Epithelial cell of esophagus (primary cell): ENCODE measurements at regions not wholly inside any gene's neighbourhood (a gene's known extent, or its start where the extent isn't known, plus 50 kb on each side); places are given as distances from the start of the nearest gene placed in this dataset.
"Not testable (repeated sequence)": the region's sequence is repeated elsewhere in the genome, so short reads cannot be mapped to it uniquely, and the experiment has no call there.

Experiments used
- DNase-seq: peaks from one replicate; pipeline ENCODE4 v3.0.0; 2010; ENCODE audit warnings: low read depth
- H3K4me3 ChIP-seq: 2 replicates; pipeline ENCODE4 v1.5.1; 2011; ENCODE audit warnings: mild to moderate bottlenecking, low read length, control low read depth
- TF ChIP-seq, protein P1 (sequence below): IDR thresholded peaks from 2 replicates; pipeline ENCODE4 v1.5.1; 2011; ENCODE audit warnings: low read depth, mild to moderate bottlenecking, low read length, control low read depth, inconsistent platforms; ENCODE audit not compliant: insufficient read depth; ENCODE audit errors: missing control alignments

DNA sequence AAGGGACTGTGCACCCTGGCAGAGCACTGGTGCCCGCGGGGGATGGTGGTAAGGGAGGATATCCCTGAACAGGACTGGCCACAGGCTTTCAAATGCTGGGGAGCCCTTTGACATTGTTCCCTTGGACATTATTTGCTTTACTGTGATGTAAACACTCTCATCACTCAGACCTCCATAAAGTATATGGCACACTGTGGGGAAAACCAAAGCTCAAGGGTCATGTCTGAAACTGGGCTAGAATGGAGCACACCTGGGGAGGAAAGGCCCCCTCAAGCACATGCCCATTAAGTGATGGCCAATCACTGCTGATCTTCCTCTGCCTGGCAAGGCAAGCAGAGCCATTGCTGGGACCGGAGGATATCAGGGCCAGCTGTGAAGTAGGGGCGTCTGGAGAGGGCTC lies 60.9 kb upstream of the TENM4 start:
- no peak for DNase-seq
- TF ChIP-seq, protein P1, sequence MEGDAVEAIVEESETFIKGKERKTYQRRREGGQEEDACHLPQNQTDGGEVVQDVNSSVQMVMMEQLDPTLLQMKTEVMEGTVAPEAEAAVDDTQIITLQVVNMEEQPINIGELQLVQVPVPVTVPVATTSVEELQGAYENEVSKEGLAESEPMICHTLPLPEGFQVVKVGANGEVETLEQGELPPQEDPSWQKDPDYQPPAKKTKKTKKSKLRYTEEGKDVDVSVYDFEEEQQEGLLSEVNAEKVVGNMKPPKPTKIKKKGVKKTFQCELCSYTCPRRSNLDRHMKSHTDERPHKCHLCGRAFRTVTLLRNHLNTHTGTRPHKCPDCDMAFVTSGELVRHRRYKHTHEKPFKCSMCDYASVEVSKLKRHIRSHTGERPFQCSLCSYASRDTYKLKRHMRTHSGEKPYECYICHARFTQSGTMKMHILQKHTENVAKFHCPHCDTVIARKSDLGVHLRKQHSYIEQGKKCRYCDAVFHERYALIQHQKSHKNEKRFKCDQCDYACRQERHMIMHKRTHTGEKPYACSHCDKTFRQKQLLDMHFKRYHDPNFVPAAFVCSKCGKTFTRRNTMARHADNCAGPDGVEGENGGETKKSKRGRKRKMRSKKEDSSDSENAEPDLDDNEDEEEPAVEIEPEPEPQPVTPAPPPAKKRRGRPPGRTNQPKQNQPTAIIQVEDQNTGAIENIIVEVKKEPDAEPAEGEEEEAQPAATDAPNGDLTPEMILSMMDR, result no peak
- no peak overlapping the region for H3K4me3 ChIP-seq

DNA sequence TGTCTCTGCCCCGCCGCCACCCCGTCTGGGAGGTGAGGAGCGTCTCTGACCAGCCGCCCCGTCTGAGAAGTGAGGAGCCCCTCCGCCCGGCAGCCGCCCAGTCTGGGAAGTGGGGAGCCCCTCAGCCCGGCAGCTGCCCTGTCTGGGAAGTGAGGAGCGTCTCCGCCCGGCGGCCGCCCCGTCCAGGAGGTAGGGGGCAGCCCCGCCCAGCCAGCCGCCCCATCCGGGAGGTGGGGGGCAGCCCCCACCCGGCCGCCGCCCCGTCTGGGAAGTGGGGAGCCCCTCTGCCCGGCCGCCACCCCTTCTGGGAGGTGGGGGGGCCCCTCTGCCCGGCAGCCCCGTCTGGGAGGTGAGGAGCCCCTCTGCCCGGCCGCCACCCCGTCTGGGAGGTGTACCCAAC lies 59.1 kb upstream of the TENM4 start:
- H3K4me3 ChIP-seq, DNase-seq: not testable (repeated sequence)

DNA sequence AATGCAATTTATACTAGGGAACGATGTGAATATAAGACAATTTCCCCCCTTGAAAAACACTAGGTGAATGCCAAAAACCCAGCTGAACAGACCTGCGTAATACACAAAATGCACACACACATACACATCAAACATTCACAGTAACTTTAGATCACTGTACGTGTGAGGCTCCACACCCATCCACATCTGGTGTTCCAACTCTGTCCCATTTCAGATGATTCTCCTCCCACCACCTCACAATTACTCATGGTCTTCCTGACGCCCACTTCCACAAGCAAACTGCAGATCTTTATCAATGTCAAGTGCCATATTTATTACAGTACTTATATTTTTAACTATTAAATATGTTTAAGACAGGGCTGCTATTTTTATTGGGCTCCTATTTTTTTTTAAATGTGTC lies 57.8 kb upstream of the TENM4 start:
- H3K4me3 ChIP-seq, result no peak overlapping the region
- no peak for DNase-seq
- TF ChIP-seq, protein P1, result no peak

DNA sequence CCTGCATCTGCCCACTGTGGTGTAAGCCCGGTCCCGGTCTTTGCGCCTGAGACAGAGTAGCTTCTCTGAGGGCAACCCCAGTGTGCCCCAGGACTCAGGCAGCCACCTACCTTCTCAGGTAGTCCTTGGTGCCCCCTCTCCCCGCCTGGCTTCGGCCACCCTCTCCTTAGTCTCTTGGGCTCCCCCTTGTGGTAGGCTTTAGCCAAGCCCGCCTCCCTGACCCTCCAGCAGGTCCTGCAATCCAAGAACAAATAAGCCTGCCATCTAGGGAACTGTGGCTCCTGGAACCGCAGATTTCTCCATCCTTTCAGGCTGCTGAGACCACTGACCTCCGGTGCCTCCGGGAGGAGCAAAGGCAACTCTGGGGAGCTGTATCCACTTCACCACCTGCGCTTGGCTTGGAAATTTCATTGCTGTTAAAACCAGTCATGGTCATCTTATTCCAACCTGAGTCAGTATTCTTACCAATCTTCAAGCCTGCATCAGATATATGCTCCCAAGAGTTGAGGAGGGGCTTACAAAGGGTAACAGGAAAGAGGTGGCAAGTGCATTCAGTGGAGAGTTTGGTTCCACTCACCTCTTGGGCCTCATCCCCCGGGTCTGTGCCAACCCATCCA lies 52.8 kb upstream of the TENM4 start:
- no peak overlapping the region for H3K4me3 ChIP-seq
- peak; percentile 74 for DNase-seq
- TF ChIP-seq, protein P1, result peak; percentile 96

DNA sequence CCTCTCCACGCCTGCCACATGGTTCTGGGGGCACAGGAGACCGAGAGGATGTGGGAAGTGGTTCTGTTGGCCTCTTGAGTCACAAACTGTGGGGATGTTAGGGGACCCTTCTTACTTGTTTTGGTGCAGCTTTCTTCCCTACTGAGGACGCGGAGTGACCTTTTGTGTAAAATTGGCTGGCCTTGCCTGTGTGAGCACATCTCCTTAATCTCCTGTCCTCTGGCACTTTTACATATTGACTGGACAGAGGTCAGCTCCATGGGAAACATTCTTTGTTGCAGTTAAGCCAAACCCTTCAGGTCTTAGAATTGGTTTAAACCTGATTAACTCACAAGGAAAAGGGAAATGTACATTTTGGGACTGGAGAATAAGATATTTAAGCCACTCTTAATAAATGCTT lies 51.2 kb upstream of the TENM4 start:
- no peak overlapping the region for H3K4me3 ChIP-seq
- DNase-seq, result no peak
- TF ChIP-seq, protein P1, result no peak
